ENCODE measurements at regions not wholly inside any gene's neighbourhood (a gene's known extent, or its start where the extent isn't known, plus 50 kb on each side); places are given as distances from the start of the nearest gene placed in this dataset.

GRCh38 chr20:57070296-57070695, 196.1 kb downstream of the BMP7 start:
- no peak for DNase-seq

- peak; percentile 38 for DNase-seq
Observed at GRCh38 chr20:57071283-57071731, 195.1 kb downstream of the BMP7 start.

GRCh38 chr20:57071954-57072583, 194.4 kb downstream of the BMP7 start:
- DNase-seq, result no peak

GRCh38 chr20:57073402-57073801, 193.0 kb downstream of the BMP7 start:
- DNase-seq, result no peak

GRCh38 chr20:57074386-57074785, 192.1 kb downstream of the BMP7 start:
- no peak for DNase-seq

- DNase-seq, result no peak
Observed at GRCh38 chr20:57075181-57075580, 191.3 kb downstream of the BMP7 start.

GRCh38 chr20:57075603-57076002, 190.8 kb downstream of the BMP7 start:
- no peak for DNase-seq

- no peak for DNase-seq
Observed at GRCh38 chr20:57076152-57076652, 190.2 kb downstream of the BMP7 start.

- no peak for DNase-seq
Observed at GRCh38 chr20:57076951-57077350, 189.5 kb downstream of the BMP7 start.

GRCh38 chr20:57078116-57078515, 188.3 kb downstream of the BMP7 start:
- no peak for DNase-seq

- DNase-seq, result no peak
Observed at GRCh38 chr20:57079031-57080005, 187.1 kb downstream of the BMP7 start.

GRCh38 chr20:57080796-57081195, 185.6 kb downstream of the BMP7 start:
- no peak for DNase-seq

- no peak for DNase-seq
Observed at GRCh38 chr20:57082357-57082945, 184.0 kb downstream of the BMP7 start.

GRCh38 chr20:57083072-57083471, 183.4 kb downstream of the BMP7 start:
- DNase-seq, result no peak

- DNase-seq, result no peak
Observed at GRCh38 chr20:57086066-57086465, 180.4 kb downstream of the BMP7 start.

GRCh38 chr20:57087102-57087501, 179.3 kb downstream of the BMP7 start:
- DNase-seq, result no peak

- no peak for DNase-seq
Observed at GRCh38 chr20:57087705-57088104, 178.7 kb downstream of the BMP7 start.

GRCh38 chr20:57088436-57088835, 178.0 kb downstream of the BMP7 start:
- DNase-seq, result no peak

GRCh38 chr20:57089699-57090144, 176.7 kb downstream of the BMP7 start:
- DNase-seq, result peak; percentile 52

- no peak for DNase-seq
Observed at GRCh38 chr20:57090590-57091560, 175.6 kb downstream of the BMP7 start.

- no peak for DNase-seq
Observed at GRCh38 chr20:57091748-57092111, 174.7 kb downstream of the BMP7 start.
